NOMO-1 treated with dmso at 0.1 percent for 144 hours (cell line): ENCODE measurements at regions not wholly inside any gene's neighbourhood (a gene's known extent, or its start where the extent isn't known, plus 50 kb on each side); places are given as distances from the start of the nearest gene placed in this dataset.
"Not testable (repeated sequence)": the region's sequence is repeated elsewhere in the genome, so short reads cannot be mapped to it uniquely, and the experiment has no call there.

Experiments
- DNase-seq: peaks from one replicate; lab custom pipeline; 2025; ENCODE audit not compliant: unreplicated experiment; lab: John Stamatoyannopoulos, UW

DNA sequence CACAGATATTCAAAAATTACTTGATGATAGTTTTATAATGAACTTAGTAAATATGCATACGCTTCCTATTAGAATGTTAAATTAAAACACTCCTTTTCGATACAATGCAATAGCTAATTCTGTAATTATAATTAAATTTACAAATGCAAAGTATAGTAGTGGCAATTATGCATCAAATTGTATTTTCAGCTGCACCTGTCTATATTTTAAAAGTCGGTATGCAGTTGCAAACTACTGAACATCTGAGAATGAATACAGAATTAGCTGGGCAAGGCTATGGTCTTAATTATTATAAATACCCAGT lies 110.4 kb upstream of the ARHGAP42 start:
- DNase-seq, result no peak

DNA sequence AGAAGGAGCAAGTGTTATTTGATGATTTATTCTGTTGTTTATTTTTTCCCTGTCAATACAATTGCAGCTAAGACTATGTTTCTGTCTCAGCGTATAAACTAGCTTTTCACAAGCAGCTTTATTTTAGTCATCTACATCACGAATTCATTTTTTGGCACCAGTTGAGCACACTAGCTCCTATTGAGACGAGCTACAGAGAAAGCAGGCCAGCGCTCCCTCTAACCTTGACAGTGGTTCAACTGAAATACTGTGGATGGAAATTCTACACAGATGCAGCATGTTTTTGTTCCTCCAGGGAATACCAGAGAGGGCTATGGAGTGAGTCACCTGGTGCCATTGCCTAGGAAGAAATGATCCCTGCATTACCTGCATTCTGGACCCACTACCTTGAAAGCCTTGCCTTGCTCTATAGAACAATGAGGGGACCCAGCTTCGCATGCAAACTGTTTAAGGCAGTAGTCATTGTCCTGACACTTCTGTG lies 108.2 kb upstream of the ARHGAP42 start:
- no peak for DNase-seq

DNA sequence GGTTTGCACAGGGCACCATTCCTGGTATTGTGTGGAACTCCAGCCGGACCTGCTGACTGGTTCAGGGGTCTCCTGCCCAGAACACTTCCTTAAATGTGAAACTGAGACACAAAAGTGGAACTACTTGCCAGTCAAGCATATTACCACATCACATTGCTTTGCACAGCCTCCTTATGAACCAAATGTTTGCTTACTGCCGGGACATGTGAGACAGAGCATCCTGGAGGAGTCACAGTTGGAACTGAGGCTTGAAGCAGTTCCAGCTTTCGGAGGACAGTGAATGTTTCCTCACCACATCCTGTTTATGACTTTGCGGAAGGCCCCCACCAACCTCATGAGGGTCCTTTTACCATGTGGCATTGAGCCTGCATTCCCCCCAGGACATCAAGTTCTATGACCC lies 105.8 kb upstream of the ARHGAP42 start:
- peak; percentile 12 for DNase-seq

DNA sequence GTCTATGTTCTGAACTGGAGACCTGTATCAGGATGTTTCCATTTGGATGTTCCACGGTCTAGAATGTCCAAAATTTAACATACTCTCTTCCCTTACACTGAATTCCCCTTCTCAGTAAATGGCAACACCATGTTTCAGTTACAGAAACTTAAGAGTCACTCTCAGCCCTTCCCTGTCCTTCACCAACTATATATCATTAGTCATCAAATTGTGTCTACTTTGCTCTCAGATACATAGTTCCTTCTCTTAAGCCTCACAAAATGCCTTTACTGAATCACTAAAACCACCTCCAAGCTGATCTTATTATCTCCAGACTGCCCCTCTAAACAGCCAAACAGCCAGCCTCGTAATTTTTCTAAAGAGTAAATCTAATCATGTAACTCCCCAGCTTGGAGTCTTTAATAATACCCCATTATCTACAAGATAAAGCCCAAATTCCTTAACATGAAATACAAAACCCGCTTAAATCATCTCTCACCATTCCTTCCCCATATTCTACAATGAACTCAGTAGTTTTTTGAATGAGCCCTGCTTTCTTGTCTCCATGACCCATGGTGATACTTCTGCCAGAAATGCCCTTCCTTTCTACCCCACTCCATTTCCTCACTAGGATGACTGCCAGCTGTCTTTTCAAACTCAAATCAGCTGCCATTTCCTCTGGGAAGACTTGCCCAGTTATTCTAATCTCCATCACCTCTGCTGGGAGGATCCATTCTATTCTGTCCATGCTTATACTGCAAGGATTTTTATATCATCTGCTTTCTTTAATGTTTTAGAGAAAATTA lies 102.7 kb upstream of the ARHGAP42 start:
- no peak for DNase-seq

DNA sequence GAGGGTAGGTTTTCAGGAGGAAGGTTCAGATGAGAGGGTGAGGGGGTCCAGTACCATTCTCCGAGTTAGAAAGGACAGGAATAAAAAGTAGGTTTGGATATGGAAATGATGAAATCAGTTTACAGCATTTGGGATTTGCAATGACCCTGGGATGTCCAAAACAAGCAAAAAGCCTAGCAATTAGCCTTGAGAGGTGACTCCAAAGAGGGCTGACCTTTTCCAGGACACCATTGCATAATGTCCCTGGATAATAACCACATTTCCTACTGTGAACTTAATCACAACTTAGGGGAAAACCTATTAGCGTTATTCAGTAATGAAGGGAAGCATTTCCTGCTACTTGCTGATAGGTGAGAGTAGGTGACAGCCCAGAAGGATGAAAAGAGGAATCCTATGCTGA lies 101.4 kb upstream of the ARHGAP42 start:
- no peak for DNase-seq

DNA sequence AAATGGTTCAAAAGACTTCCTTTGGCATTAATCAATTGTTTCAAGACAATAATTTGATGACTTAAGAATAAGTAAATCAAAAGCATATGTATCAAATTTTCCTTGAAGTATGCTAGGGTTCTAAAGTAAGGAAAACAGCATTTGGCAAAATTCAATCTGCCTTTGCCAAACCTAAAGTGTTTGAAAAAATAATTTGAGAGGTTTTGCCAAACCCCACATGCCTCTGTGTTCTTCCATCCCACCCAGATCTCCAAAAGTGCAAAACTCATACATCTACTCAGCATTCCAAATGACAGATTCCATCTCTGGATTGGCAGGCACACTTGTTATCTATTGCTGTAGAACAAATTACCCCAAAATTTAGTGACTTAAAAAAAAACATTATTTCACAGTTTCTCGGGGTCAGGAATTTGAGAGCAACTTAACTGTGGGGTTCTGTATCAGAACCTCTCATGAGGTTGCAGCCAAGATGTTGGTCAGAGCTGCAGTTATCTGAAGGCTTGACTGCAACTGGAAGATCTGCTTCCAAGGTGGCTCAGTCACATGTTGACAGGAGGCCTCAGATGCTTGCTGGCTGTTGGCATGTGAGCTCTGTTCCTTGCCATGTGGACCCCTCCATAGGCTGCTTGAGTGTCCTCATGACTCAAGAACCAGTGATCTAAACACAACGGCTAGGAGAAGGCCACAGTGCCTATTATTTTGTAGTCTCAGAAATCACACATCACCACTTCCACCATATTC lies 100.6 kb upstream of the ARHGAP42 start:
- no peak for DNase-seq

DNA sequence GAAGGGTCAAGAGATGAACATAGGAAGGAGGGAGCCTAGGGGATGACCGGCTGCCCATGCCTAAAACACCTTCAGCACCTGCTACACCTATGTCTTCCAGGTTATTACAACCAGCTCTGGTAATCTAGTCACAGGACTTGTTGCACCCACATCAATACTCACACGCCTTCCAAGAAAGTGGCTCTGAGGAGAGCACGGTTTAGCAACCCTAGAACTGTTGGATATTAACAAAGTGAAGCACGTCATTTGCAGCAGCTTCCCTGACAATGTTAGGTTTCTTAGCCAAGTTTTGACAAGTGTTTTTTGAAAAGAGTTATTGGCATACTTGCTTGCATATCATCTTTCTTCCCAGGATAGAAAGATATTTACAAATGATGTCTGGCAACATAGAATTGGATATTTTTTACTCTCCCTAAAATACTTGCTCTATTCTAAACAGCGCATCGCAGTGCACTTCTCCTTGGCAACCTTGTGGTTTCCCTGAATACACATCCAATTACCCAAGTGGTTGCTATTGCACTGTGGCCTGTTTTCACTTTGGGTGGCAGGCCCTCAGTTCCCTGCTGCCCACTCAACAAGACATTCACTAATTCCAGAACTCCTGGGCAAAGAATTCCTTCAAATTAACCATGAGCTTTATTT lies 94.3 kb upstream of the ARHGAP42 start:
- DNase-seq, result no peak

DNA sequence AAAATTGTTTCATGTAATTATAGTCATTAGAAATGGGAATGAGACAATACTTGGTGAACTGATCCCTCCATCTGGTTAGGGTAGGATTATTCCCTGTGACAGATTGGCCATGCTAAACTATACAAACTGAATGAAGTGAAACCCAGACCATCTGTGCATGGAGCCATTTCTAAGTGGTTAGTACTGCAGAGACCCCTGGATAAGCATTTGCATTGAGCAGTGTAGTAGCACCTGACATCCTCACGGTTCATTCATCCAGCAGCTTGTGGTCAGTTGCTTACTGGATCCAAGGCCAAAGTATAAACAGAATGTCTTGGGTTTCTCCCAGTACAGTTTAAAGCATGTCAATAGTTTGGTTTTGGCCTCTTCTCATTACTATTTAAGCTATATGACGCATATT lies 93.8 kb upstream of the ARHGAP42 start:
- DNase-seq, result no peak

DNA sequence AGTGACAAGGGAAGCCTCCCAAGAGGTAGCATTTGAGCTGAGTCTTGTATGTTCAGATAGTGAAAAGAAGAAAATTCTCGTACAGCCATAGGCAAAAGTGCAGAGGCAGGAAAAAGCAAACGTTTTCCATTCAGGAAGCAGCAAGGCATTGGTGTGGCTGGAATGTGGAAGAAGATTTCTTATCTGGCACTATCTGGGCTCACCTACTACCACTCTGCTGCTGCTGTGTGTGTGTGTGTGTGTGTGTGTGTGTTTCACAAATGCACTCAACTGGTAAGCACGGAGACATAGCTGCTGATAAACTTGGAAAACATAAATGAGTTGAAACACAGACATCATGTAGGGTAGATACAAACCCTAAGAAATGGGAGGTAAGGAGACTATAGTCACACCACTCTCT lies 92.8 kb upstream of the ARHGAP42 start:
- DNase-seq, result no peak

DNA sequence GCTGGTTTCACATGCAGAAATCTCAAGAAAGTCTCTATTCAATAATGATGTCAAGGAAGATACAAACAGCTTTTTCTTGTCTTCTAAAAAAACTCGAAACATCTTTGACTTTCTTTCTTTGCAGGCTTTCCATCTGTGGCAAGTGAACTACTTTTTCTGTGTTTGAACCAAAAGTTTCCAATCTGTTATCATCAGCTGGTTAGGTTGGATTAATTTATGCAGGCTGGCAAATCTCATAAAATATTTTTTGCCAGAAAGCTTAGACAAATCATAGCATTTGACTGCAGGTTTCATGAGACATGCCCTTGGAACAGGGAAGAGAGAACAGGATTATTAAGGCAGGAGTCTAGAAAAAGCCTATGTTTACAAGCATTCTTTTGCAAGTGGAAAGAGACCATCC lies 86.1 kb upstream of the ARHGAP42 start:
- DNase-seq, result no peak

DNA sequence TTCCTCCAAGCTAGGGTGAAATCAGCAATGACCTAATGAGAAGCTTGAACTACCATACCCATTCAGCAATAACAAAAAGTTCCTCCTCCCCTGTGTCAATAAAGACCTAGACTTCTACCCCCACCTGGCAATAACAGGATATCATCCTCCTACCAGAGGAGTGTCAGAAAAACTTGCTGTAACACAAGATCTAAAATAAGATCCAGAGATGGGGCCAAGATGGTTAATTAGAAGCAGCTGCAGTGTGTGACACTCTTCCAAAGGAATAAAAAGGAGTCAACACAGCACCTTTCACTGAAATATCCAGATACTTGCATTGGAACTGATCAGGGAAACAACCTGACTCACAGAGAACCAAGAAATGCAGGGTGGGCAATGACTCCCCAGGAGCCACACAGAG lies 84.4 kb upstream of the ARHGAP42 start:
- DNase-seq, result no peak

DNA sequence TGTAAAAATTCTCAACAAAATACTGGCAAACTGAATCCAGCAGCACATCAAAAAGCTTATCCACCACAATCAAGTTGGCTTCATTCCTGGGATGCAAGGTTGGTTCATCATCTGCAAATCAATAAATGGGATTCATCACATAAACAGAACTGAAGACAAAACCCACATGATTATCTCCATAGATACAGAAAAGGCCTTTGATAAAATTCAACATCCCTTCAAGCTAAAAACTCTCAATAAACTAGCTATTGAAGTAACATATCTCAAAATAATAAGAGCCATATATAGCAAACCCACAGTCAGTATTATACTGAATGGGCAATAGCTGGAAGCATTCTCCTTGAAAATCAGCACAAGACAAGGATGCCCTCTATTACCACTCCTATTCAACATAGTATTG lies 79.3 kb upstream of the ARHGAP42 start:
- DNase-seq, result not testable (repeated sequence)

DNA sequence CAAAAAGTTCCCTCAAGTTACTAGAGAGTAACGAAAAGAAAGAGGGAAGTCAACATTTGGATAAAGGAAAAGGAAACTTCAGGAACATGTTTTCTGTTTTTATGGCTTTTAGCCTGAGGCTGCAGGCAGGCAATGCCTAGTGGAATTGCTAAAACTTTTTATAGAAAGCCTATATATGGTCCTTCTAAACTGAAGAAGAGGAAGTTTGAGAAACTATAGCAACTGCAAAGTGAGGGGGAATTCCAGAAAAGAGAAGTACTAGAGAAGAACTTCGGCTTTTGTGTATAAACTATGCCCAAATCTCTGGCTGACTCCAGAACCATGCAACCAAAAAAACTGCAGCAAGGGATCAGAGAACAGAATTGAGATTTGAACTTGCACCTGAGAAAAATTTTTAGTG lies 74.3 kb upstream of the ARHGAP42 start:
- DNase-seq, result peak; percentile 50

DNA sequence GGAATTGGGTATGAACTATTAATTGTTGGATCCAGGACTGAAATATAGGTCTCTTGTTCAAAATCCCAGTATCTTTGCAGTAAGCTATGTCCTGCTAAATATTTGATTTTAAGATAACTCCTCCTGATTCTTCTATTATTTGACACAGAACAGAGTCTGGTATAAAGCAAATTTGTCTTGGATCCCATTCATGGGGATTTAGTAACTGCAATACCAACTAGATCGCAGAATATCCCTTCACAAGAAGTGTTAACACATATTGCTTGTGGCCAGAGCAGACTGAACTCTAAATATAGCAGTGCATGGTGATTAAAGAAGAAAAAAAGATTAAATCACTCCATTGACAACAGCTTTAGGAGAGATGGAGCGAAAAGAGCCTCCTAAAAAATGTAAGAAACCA lies 68.2 kb upstream of the ARHGAP42 start:
- no peak for DNase-seq

DNA sequence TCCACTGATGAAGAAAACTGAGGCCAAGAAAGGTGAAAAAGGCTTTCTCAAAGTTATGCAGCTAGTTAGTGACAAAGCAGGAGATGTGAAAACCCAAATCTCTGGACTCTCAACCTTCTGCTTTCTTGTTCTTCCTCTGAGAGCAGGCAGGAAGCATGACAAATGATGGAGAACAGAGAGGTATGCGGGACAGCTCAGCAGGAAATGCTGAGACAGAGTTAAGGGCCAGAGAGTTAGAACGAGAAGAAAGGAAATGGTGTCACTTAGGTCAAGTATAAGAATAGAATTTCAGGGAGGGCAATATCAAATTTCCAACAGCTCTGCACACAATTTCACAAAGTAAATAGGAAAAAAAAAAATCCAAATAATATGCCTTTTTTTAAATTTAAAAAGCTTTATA lies 67.6 kb upstream of the ARHGAP42 start:
- no peak for DNase-seq

DNA sequence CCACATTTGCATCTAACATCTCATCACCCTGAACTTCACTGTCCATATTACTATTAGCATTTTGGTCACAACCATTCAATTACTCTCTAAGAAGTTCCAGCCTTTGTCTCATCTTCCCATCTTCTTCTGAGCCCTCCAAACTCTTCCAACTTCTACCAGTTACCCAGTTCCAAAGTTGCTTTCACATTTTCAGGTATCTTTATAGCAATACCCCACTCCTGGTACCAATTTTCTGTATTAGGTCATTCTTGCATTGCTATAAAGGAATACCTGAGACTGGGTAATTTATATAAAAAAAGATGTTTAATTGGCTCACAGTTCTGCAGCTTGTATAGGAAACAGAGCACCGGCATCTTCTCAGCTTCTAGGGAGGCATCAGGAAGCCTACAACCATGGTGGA lies 64.7 kb upstream of the ARHGAP42 start:
- no peak for DNase-seq

DNA sequence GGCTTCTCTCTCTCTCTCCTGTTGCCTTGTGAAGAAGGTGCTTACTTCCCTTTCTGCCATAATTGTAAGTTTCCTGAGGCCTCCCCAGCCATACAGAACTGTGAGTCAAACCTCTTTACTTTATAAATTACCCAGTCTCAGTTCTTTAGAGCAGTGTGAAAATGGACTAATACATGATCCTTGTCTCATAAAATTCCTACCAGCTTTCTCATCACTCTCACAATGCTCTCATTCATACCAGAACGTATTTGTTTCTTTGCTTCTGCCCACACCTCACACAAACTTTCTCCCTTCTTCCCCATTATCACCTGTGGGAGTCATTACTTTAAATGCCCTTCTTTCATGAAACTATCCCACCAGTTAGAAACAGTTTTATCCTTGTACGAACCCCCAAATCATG lies 62.7 kb upstream of the ARHGAP42 start:
- DNase-seq, result no peak

DNA sequence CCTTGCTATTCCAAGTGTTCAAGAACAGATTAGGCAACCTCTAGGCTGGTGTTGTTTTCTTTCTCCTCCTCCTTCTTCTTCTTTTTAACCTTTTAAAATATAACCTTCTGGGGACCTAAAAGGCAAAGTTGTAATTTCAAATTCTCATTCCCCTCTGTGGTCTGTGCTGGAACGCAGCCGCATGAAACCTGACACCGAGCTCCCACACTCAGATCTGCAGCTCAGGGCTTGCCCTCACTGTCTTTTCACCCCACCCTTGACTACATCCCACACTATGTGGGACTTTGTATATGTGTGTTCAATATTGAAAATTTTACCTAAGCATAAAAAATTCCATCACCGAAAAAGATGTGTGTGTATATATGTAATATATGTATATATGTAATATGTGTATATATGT lies 62.0 kb upstream of the ARHGAP42 start:
- no peak for DNase-seq

DNA sequence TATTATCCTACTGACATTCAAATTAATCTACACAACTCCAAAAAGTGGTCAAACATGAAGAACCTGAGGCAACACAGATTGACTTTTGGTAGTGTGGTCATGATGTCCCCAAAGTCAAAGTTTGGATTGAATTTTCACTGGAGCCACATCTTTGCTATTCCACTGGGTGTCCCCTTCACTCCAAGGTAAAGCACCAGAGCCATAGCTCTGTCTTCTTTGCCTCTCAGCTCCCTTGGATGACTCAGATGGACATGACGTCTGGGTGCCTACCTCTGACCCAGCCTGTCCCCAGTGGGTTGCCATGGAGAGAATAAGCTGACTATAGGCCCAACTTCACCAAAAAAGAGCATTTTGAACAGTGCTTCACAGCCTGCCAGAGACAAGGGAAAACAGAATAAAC lies 57.4 kb upstream of the ARHGAP42 start:
- DNase-seq, result no peak

DNA sequence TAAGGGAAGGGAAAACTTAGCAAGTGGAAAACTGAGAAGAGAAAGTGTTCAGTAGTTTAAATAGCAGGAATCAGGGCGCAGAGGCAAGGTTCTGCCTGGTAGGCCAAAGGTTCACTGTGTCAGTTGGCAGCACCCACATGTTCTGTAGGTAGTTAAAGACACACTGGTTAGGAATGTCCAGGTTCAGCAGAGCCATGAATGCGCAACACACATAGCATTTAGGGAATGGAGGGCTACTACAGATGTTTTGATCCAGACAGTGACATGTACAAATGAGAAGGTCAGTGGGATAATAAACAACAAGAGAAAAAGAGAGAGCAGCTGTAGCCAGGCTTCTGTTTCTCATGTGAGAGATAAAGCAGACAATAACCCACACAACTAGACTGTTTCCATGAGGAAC lies 56.2 kb upstream of the ARHGAP42 start:
- DNase-seq, result no peak

DNA sequence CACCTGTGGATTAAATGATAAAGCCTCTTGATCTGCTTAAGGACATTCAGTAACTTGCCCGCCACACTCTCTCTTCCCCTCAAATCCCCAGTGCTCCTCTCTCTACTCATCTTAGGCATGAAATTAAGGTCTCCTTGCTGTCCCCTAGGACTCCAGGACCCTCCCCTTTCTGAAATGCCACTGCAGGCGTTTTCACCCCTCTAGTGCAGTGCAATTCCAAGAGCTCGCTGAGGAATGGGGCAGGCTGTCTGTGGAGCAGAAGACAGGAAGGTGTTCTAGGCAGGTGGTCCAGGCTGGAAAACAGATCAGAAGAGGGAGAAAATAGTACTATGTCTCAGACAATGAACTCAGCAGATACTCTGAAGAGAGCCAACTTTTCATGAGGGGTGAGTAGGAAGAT lies 55.8 kb upstream of the ARHGAP42 start:
- DNase-seq, result no peak

DNA sequence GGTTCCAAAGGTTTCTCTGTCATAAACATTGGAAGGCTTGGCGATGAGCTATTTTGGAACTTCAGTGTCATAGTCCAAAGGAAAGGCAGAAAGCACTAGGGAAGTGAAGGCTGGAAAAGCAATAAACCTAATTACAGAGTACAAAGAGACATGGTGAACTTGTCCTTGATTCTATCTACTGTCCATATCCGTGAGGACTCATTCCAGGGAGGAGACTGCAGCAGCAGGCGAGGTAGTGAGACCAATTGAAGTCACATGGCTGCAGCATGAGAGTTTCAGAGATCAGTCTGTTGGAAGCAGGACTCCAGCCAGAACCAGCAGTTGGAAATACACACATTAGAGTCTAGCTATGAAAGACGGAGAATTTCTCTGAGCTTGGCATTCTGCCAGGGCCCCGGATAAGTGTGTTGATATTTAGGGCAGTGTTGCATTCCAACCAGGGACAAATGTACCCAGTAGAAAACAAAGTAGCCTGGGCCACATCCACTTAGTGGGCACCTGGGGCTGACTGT lies 54.1 kb upstream of the ARHGAP42 start:
- no peak for DNase-seq
